HEK293T (cell line): ENCODE measurements at regions not wholly inside any gene's neighbourhood (a gene's known extent, or its start where the extent isn't known, plus 50 kb on each side); places are given as distances from the start of the nearest gene placed in this dataset.
A peak's percentile ranks its signal among the peaks of the same experiment; 100 is the strongest.

ENCODE experiments used
- CTCF ChIA-PET: fragments of 350-600 bp; formaldehyde crosslinking; extraction: SDS; loops from one replicate; lab custom pipeline; 2021; ENCODE audit warnings: antibody characterized with exemption, inconsistent platforms; lab: Yijun Ruan, JAX
- POLR2A ChIA-PET: fragments of 350-600 bp; formaldehyde crosslinking; extraction: SDS; loops from one replicate; lab custom pipeline; 2020; ENCODE audit warnings: antibody characterized with exemption, inconsistent platforms; lab: Yijun Ruan, JAX
- DNase-seq: peaks from one replicate; pipeline ENCODE4 v3.0.0; 2012; ENCODE audit warnings: mixed read lengths; ENCODE audit errors: extremely low spot score
- ARNT ChIP-seq: fragments of 450-650 bp; IDR thresholded peaks from 2 replicates; pipeline ENCODE4 v1.6.1; 2017; ENCODE audit warnings: mild to moderate bottlenecking
- BHLHE40 ChIP-seq: fragments of 450-650 bp; IDR thresholded peaks from 2 replicates; pipeline ENCODE4 v1.6.1; 2016; ENCODE audit warnings: mild to moderate bottlenecking, moderate library complexity, borderline replicate concordance
- CTBP1 ChIP-seq: fragments of 450-650 bp; IDR thresholded peaks from 2 replicates; pipeline ENCODE4 v1.6.1; 2016; ENCODE audit warnings: borderline replicate concordance
- ELF4 ChIP-seq: fragments of 450-650 bp; IDR thresholded peaks from 2 replicates; pipeline ENCODE4 v1.6.1; 2017; ENCODE audit warnings: antibody characterized with exemption
- FOXA1 ChIP-seq: fragments of 450-650 bp; IDR thresholded peaks from 2 replicates; pipeline ENCODE4 v1.6.1; 2016; ENCODE audit warnings: mild to moderate bottlenecking
- FOXK2 ChIP-seq: fragments of 450-650 bp; IDR thresholded peaks from 2 replicates; pipeline ENCODE4 v1.6.1; 2016; ENCODE audit warnings: mild to moderate bottlenecking
- FOXM1 ChIP-seq: fragments of 450-650 bp; IDR thresholded peaks from 2 replicates; pipeline ENCODE4 v1.6.1; 2017; ENCODE audit warnings: mild to moderate bottlenecking, borderline replicate concordance
- HDGF ChIP-seq: fragments of 450-650 bp; IDR thresholded peaks from 2 replicates; pipeline ENCODE4 v1.6.1; 2017; ENCODE audit warnings: antibody characterized with exemption, borderline replicate concordance
- L3MBTL2 ChIP-seq: fragments of 450-650 bp; conservative IDR thresholded peaks from 2 replicates; pipeline ENCODE4 v1.6.1; 2016; ENCODE audit warnings: mild to moderate bottlenecking
- LEF1 ChIP-seq: fragments of 450-650 bp; IDR thresholded peaks from 2 replicates; pipeline ENCODE4 v1.6.1; 2017; ENCODE audit warnings: mild to moderate bottlenecking, borderline replicate concordance
- NFRKB ChIP-seq: fragments of 450-650 bp; IDR thresholded peaks from 2 replicates; pipeline ENCODE4 v1.6.1; 2016; ENCODE audit warnings: mild to moderate bottlenecking, moderate library complexity
- PKNOX1 ChIP-seq: fragments of 450-650 bp; IDR thresholded peaks from 2 replicates; pipeline ENCODE4 v1.6.1; 2016
- SP1 ChIP-seq: fragments of 450-650 bp; IDR thresholded peaks from 2 replicates; pipeline ENCODE4 v1.6.1; 2017
- SUZ12 ChIP-seq: fragments of 450-650 bp; IDR thresholded peaks from 2 replicates; pipeline ENCODE4 v1.6.1; 2016; ENCODE audit warnings: mild to moderate bottlenecking
- TARDBP ChIP-seq: fragments of 450-650 bp; IDR thresholded peaks from 2 replicates; pipeline ENCODE4 v1.6.1; 2016
- ZNF384 ChIP-seq: fragments of 450-650 bp; IDR thresholded peaks from 2 replicates; pipeline ENCODE4 v1.6.1; 2016

GRCh38 chr14:98791661-98792060 is 480.3 kb downstream of the BCL11B start:
- no peak for TF ChIP-seq L3MBTL2
- TF ChIP-seq HDGF, result no peak
- no peak for TF ChIP-seq TARDBP
- no peak for TF ChIP-seq FOXM1
- TF ChIP-seq ZNF384, result no peak
- TF ChIP-seq PKNOX1, result no peak
- TF ChIP-seq LEF1, result no peak
- TF ChIP-seq SUZ12, result no peak
- TF ChIP-seq NFRKB, result no peak
- no peak for TF ChIP-seq ELF4
- no peak for TF ChIP-seq ARNT
- no peak for TF ChIP-seq SP1
- no peak for TF ChIP-seq BHLHE40
- no peak for TF ChIP-seq FOXA1
- no peak for TF ChIP-seq CTBP1
- no peak for TF ChIP-seq FOXK2
- no peak for DNase-seq
- CTCF ChIA-PET, result no interaction called here
- POLR2A ChIA-PET, result no interaction called here

GRCh38 chr14:98792171-98792570 is 479.8 kb downstream of the BCL11B start:
- DNase-seq, result no peak
- CTCF ChIA-PET, result no interaction called here
- TF ChIP-seq FOXM1, result no peak
- TF ChIP-seq NFRKB, result no peak
- TF ChIP-seq SP1, result no peak
- no peak for TF ChIP-seq FOXK2
- POLR2A ChIA-PET, result no interaction called here

GRCh38 chr14:98798099-98798498 is 473.9 kb downstream of the BCL11B start:
- ChIA-PET CTCF (no interaction called here), POLR2A (no interaction called here)
- TF ChIP-seq TARDBP, result no peak
- no peak for TF ChIP-seq SUZ12
- TF ChIP-seq PKNOX1, result peak; percentile 93
- peak; percentile 73; the same call in 1 of the 2 replicates for TF ChIP-seq CTBP1
- peak; percentile 20 for DNase-seq

GRCh38 chr14:98799891-98800290 is 472.1 kb downstream of the BCL11B start:
- ChIA-PET POLR2A (no interaction called here), CTCF (no interaction called here)
- no peak for DNase-seq
- no peak for TF ChIP-seq LEF1
- no peak for TF ChIP-seq SP1
- no peak for TF ChIP-seq PKNOX1
- TF ChIP-seq FOXM1, result no peak
- TF ChIP-seq ELF4, result no peak
- TF ChIP-seq BHLHE40, result no peak
- no peak for TF ChIP-seq SUZ12
- TF ChIP-seq FOXA1, result no peak
- TF ChIP-seq HDGF, result no peak
- no peak for TF ChIP-seq TARDBP
- no peak for TF ChIP-seq L3MBTL2
- TF ChIP-seq ARNT, result no peak
- no peak for TF ChIP-seq NFRKB
- no peak for TF ChIP-seq ZNF384
- no peak for TF ChIP-seq FOXK2
- TF ChIP-seq CTBP1, result no peak

- no peak for DNase-seq
- no peak for TF ChIP-seq FOXA1
- ChIA-PET POLR2A (no interaction called here), CTCF (no interaction called here)
Measured at GRCh38 chr14:98802044-98802443, 470.0 kb downstream of the BCL11B start.

GRCh38 chr14:98803196-98803595 is 468.8 kb downstream of the BCL11B start:
- no peak for DNase-seq
- TF ChIP-seq SUZ12, result no peak
- no peak for TF ChIP-seq TARDBP
- TF ChIP-seq SP1, result no peak
- no peak for TF ChIP-seq BHLHE40
- no peak for TF ChIP-seq ZNF384
- no peak for TF ChIP-seq FOXM1
- no peak for TF ChIP-seq LEF1
- TF ChIP-seq L3MBTL2, result no peak
- TF ChIP-seq HDGF, result no peak
- TF ChIP-seq FOXA1, result no peak
- TF ChIP-seq FOXK2, result no peak
- TF ChIP-seq ELF4, result no peak
- no peak for TF ChIP-seq CTBP1
- TF ChIP-seq ARNT, result no peak
- no peak for TF ChIP-seq PKNOX1
- CTCF ChIA-PET, result no interaction called here
- POLR2A ChIA-PET, result no interaction called here
